GM23338 (cell line): ENCODE measurements at regions not wholly inside any gene's neighbourhood (a gene's known extent, or its start where the extent isn't known, plus 50 kb on each side); places are given as distances from the start of the nearest gene placed in this dataset.

ENCODE experiments used
- CTCF ChIP-seq, 2 experiments: fragments of 200-600 bp in 1 of 2; sonication (generic) in 1 of 2; conservative IDR thresholded peaks; 2 replicates each; pipeline versions ENCODE4 v1.5.1 to v1.6.1; 2016 to 2017; ENCODE audit warnings: antibody characterized with exemption in 2 of 2, low read depth in 2 of 2, mild to moderate bottlenecking in 2 of 2, moderate library complexity in 1 of 2
- EZH2 ChIP-seq: fragments of 200-600 bp; sonication (generic); IDR thresholded peaks from one replicate; pipeline ENCODE4 v1.8.0; 2017; ENCODE audit warnings: antibody characterized with exemption, mild to moderate bottlenecking, low read depth; ENCODE audit not compliant: unreplicated experiment
- EZH2phosphoT487 ChIP-seq: fragments of 200-600 bp; sonication (generic); IDR thresholded peaks from one replicate; pipeline ENCODE4 v1.8.1; 2018; ENCODE audit warnings: antibody characterized with exemption; ENCODE audit not compliant: unreplicated experiment
- POLR2AphosphoS5 ChIP-seq: IDR thresholded peaks from 2 replicates; pipeline ENCODE4 v1.6.1; 2016; ENCODE audit warnings: antibody characterized with exemption, low read depth
- REST ChIP-seq: IDR thresholded peaks from one replicate; pipeline ENCODE4 v1.6.1; 2018; ENCODE audit warnings: antibody characterized with exemption; ENCODE audit not compliant: unreplicated experiment
- ZNF462 ChIP-seq: fragments of 250-450 bp; sonication (Bioruptor Pico); IDR thresholded peaks from 2 replicates; pipeline ENCODE4 v1.5.0; 2020; ENCODE audit warnings: mild to moderate bottlenecking, moderate library complexity

DNA sequence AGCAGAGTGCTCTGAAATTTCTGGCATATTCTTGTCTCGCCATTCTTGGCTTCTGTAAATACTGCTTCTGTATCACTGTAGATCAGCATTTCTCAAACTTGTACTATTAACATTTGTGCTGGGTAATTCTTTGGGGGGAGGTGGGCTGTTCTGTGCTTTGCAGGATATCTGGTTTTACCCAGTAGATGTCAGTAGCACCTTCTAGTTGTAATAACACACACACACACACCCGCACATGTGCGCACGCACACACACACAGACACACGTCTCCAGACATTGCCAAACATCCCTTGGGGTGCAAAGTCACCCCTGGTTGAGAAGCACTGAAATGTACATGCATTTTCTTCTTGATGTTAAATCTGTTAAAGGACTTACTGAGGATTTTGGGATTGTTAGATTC is 304.1 kb downstream of the MAT2B start:
- no peak for TF ChIP-seq POLR2AphosphoS5
- TF ChIP-seq REST, result no peak
- TF ChIP-seq EZH2, result no peak
- TF ChIP-seq CTCF (conservative IDR thresholded peaks at IDR 0.05; ENCODE audit: low read depth in 2 of 2), result 0 out of 4 replicates have a peak, but pooled peaks of 1 of the 2 experiments have one; percentile 10
- no peak for TF ChIP-seq ZNF462 (CRISPR knock-in tag)
- no peak for TF ChIP-seq EZH2phosphoT487
